ENCODE measurements at regions not wholly inside any gene's neighbourhood (a gene's known extent, or its start where the extent isn't known, plus 50 kb on each side); places are given as distances from the start of the nearest gene placed in this dataset.

GRCh38 chr2:83725735-83726134 is 733.3 kb downstream of the SUCLG1 start:
- no peak for DNase-seq (ENCODE audit: low read depth in 1 of 2, low spot score in 1 of 2)
- Histone ChIP-seq H3K36me3 (no peaks in the 10 kb centered on the region), H3K9me3 (ENCODE audit: low read depth) (no peaks in the 10 kb centered on the region), H3K4me3 (no peak overlapping the region), H3K4me1 (ENCODE audit: low read depth) (peaks cover 8% of the 10 kb centered on the region), H3K27me3 (no peaks in the 10 kb centered on the region), H3K27ac (no peak overlapping the region)
- no peak for TF ChIP-seq CTCF (IDR thresholded peaks at IDR 0.05; ENCODE audit: low read depth, low read length)

GRCh38 chr2:83705146-83705545 is 753.9 kb downstream of the SUCLG1 start:
- no peak overlapping the region for H3K27ac ChIP-seq
- no peak for DNase-seq (ENCODE audit: low read depth in 1 of 2, low spot score in 1 of 2)
- TF ChIP-seq CTCF (IDR thresholded peaks at IDR 0.05; ENCODE audit: low read depth, low read length) = no peak
- H3K4me3 ChIP-seq = no peak overlapping the region
- no peaks in the 10 kb centered on the region for H3K36me3 ChIP-seq
- H3K27me3 ChIP-seq = no peaks in the 10 kb centered on the region
- H3K9me3 ChIP-seq (ENCODE audit: low read depth) = no peaks in the 10 kb centered on the region
- H3K4me1 ChIP-seq (ENCODE audit: low read depth) = no peaks in the 10 kb centered on the region

- Histone ChIP-seq H3K36me3 (no peaks in the 10 kb centered on the region), H3K9me3 (ENCODE audit: low read depth) (no peaks in the 10 kb centered on the region), H3K27me3 (no peaks in the 10 kb centered on the region), H3K27ac (no peak overlapping the region), H3K4me1 (ENCODE audit: low read depth) (no peaks in the 10 kb centered on the region), H3K4me3 (no peak overlapping the region)
- no peak for DNase-seq (ENCODE audit: low read depth in 1 of 2, low spot score in 1 of 2)
- TF ChIP-seq CTCF (IDR thresholded peaks at IDR 0.05; ENCODE audit: low read depth, low read length) = no peak
Measured at GRCh38 chr2:83703598-83703997, 755.5 kb downstream of the SUCLG1 start.

- Histone ChIP-seq H3K4me3 (no peak overlapping the region), H3K27me3 (no peaks in the 10 kb centered on the region), H3K36me3 (no peaks in the 10 kb centered on the region), H3K9me3 (ENCODE audit: low read depth) (no peaks in the 10 kb centered on the region), H3K4me1 (ENCODE audit: low read depth) (no peaks in the 10 kb centered on the region), H3K27ac (no peak overlapping the region)
- TF ChIP-seq CTCF (IDR thresholded peaks at IDR 0.05; ENCODE audit: low read depth, low read length) = no peak
- no peak for DNase-seq (ENCODE audit: low read depth in 1 of 2, low spot score in 1 of 2)
Measured at GRCh38 chr2:83696838-83697237, 762.2 kb downstream of the SUCLG1 start.

GRCh38 chr2:83695530-83695929 is 763.5 kb downstream of the SUCLG1 start:
- Histone ChIP-seq H3K4me3 (no peak overlapping the region), H3K36me3 (no peaks in the 10 kb centered on the region), H3K9me3 (ENCODE audit: low read depth) (no peaks in the 10 kb centered on the region), H3K4me1 (ENCODE audit: low read depth) (no peaks in the 10 kb centered on the region), H3K27me3 (no peaks in the 10 kb centered on the region), H3K27ac (no peak overlapping the region)
- no peak for TF ChIP-seq CTCF (IDR thresholded peaks at IDR 0.05; ENCODE audit: low read depth, low read length)
- DNase-seq (ENCODE audit: low read depth in 1 of 2, low spot score in 1 of 2) = no peak

- no peak for TF ChIP-seq CTCF (IDR thresholded peaks at IDR 0.05; ENCODE audit: low read depth, low read length)
- Histone ChIP-seq H3K4me1 (ENCODE audit: low read depth) (no peaks in the 10 kb centered on the region), H3K27ac (no peak overlapping the region), H3K36me3 (no peaks in the 10 kb centered on the region), H3K9me3 (ENCODE audit: low read depth) (no peaks in the 10 kb centered on the region), H3K4me3 (no peak overlapping the region), H3K27me3 (no peaks in the 10 kb centered on the region)
- DNase-seq (ENCODE audit: low read depth in 1 of 2, low spot score in 1 of 2) = no peak
Measured at GRCh38 chr2:83695037-83695436, 764.0 kb downstream of the SUCLG1 start.

All from cardiac muscle cell (in vitro differentiated cells and primary cell).